ENCODE measurements at regions not wholly inside any gene's neighbourhood (a gene's known extent, or its start where the extent isn't known, plus 50 kb on each side); places are given as distances from the start of the nearest gene placed in this dataset.

GRCh38 chrX:124641737-124642491, 295.6 kb downstream of the SH2D1A start (continued):
- no peak for TF ChIP-seq RERE (CRISPR knock-in tag; IDR thresholded peaks at IDR 0.05; ENCODE audit: borderline replicate concordance)
- TF ChIP-seq RFX5 (IDR thresholded peaks at IDR 0.05; ENCODE audit: low read depth, low read length): no peak
- TF ChIP-seq SRSF7 (optimal IDR thresholded peaks at IDR 0.05; ENCODE audit: low read depth, low read length): no peak
- no peak for TF ChIP-seq REST (IDR thresholded peaks at IDR 0.05; ENCODE audit: borderline replicate concordance)
- TF ChIP-seq REST (CRISPR knock-in tag; IDR thresholded peaks at IDR 0.05; ENCODE audit: low read depth): no peak
- no peak for TF ChIP-seq SAFB2 (IDR thresholded peaks at IDR 0.05; ENCODE audit: borderline replicate concordance, low read depth, low read length, severe bottlenecking)
- no peak for TF ChIP-seq DIDO1 (tag; IDR thresholded peaks at IDR 0.05; ENCODE audit: low read depth)
- TF ChIP-seq ELK1 (CRISPR knock-in tag; IDR thresholded peaks at IDR 0.05): no peak
- peak; percentile 32; the same call in 1 of the 2 replicates for TF ChIP-seq SMARCA4 (IDR thresholded peaks at IDR 0.05)
- TF ChIP-seq SMARCA5 (IDR thresholded peaks at IDR 0.05): no peak
- TF ChIP-seq BDP1 (IDR thresholded peaks at IDR 0.05; ENCODE audit: insufficient read depth, insufficient read length): no peak
- TF ChIP-seq NUFIP1 (IDR thresholded peaks at IDR 0.05; ENCODE audit: partially characterized antibody): no peak
- no peak for TF ChIP-seq CBX2 (IDR thresholded peaks at IDR 0.05; ENCODE audit: insufficient read depth, low read length, poor library complexity, severe bottlenecking)
- TF ChIP-seq RBM34 (IDR thresholded peaks at IDR 0.05; ENCODE audit: borderline replicate concordance, insufficient read depth, low read length): no peak

Measured in K562 (cell line).